Thoracic aorta (tissue), 2 donors: ENCODE measurements at regions not wholly inside any gene's neighbourhood (a gene's known extent, or its start where the extent isn't known, plus 50 kb on each side); places are given as distances from the start of the nearest gene placed in this dataset.

ENCODE experiments used
- ATAC-seq: fragments of 150-250 bp; one replicate; pipeline ENCODE4 v1.8.0; 2017; ENCODE audit warnings: low read depth; ENCODE audit not compliant: insufficient number of reproducible peaks, low FRiP score
- DNase-seq: peaks from one replicate; pipeline ENCODE4 v3.0.0-alpha.2; 2020; ENCODE audit warnings: low spot score
- H3K27ac ChIP-seq, 2 donors: fragments of 200-600 bp; sonication (generic); 1 replicate in 1 of 2; 2 replicates in 1 of 2; pipeline ENCODE4 v1.5.1; 2016; ENCODE audit warnings: mild to moderate bottlenecking in 2 of 2, moderate library complexity in 2 of 2
- H3K27me3 ChIP-seq: fragments of 200-600 bp; sonication (generic); replicated peaks from 2 replicates; pipeline ENCODE4 v1.6.0; 2016; ENCODE audit warnings: mild to moderate bottlenecking; ENCODE audit not compliant: insufficient read depth
- H3K36me3 ChIP-seq: fragments of 200-600 bp; sonication (generic); one replicate; pipeline ENCODE4 v1.5.1; 2016
- H3K4me1 ChIP-seq, 2 donors: fragments of 200-600 bp; sonication (generic); 1 replicate in 1 of 2; 2 replicates in 1 of 2; pipeline versions ENCODE4 v1.5.1 to v1.6.0; 2016; ENCODE audit warnings: low read depth in 2 of 2, mild to moderate bottlenecking in 1 of 2; ENCODE audit not compliant: control insufficient read depth in 1 of 2
- H3K4me3 ChIP-seq: fragments of 200-600 bp; sonication (generic); 2 replicates; pipeline ENCODE4 v1.5.1; 2016; ENCODE audit warnings: mild to moderate bottlenecking
- H3K9me3 ChIP-seq: fragments of 200-600 bp; sonication (generic); 2 replicates; pipeline ENCODE4 v1.5.1; 2016
- TF ChIP-seq, protein P1 (sequence below): fragments of 200-600 bp; sonication (generic); IDR thresholded peaks from one replicate; pipeline ENCODE4 v1.5.1; 2019; ENCODE audit warnings: antibody characterized with exemption

- Histone ChIP-seq H3K9me3 (no peaks in the 10 kb centered on the region), H3K36me3 (no peaks in the 10 kb centered on the region), H3K4me1 (no peaks in the 10 kb centered on the region), H3K4me3 (no peak overlapping the region), H3K27ac (no peak overlapping the region), H3K27me3 (no peaks in the 10 kb centered on the region)
- DNase-seq (no peak), ATAC-seq (no peak)
- TF ChIP-seq, protein P1, sequence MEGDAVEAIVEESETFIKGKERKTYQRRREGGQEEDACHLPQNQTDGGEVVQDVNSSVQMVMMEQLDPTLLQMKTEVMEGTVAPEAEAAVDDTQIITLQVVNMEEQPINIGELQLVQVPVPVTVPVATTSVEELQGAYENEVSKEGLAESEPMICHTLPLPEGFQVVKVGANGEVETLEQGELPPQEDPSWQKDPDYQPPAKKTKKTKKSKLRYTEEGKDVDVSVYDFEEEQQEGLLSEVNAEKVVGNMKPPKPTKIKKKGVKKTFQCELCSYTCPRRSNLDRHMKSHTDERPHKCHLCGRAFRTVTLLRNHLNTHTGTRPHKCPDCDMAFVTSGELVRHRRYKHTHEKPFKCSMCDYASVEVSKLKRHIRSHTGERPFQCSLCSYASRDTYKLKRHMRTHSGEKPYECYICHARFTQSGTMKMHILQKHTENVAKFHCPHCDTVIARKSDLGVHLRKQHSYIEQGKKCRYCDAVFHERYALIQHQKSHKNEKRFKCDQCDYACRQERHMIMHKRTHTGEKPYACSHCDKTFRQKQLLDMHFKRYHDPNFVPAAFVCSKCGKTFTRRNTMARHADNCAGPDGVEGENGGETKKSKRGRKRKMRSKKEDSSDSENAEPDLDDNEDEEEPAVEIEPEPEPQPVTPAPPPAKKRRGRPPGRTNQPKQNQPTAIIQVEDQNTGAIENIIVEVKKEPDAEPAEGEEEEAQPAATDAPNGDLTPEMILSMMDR: no peak
These were observed 155.0 kb downstream of the MSL3 start for GRCh38 chrX:11913001-11913400.

GRCh38 chrX:11929476-11929875 is 171.4 kb downstream of the MSL3 start:
- no peaks in the 10 kb centered on the region for H3K36me3 ChIP-seq
- TF ChIP-seq, protein P1: no peak
- H3K4me3 ChIP-seq: no peak overlapping the region
- no peak overlapping the region for H3K27ac ChIP-seq
- DNase-seq: no peak
- no peaks in the 10 kb centered on the region for H3K27me3 ChIP-seq
- H3K4me1 ChIP-seq: no peaks in the 10 kb centered on the region
- ATAC-seq: no peak
- no peaks in the 10 kb centered on the region for H3K9me3 ChIP-seq

- DNase-seq (no peak), ATAC-seq (no peak)
- Histone ChIP-seq H3K4me3 (no peak overlapping the region), H3K27ac (no peak overlapping the region), H3K4me1 (no peaks in the 10 kb centered on the region), H3K36me3 (no peaks in the 10 kb centered on the region), H3K9me3 (no peaks in the 10 kb centered on the region), H3K27me3 (no peaks in the 10 kb centered on the region)
- TF ChIP-seq, protein P1: no peak
These were observed 174.4 kb downstream of the MSL3 start for GRCh38 chrX:11932423-11932822.

GRCh38 chrX:11934089-11934488 is 176.1 kb downstream of the MSL3 start:
- DNase-seq: no peak
- Histone ChIP-seq H3K36me3 (no peaks in the 10 kb centered on the region), H3K4me3 (no peak overlapping the region), H3K27ac (no peak overlapping the region), H3K9me3 (no peaks in the 10 kb centered on the region), H3K27me3 (no peaks in the 10 kb centered on the region), H3K4me1 (no peaks in the 10 kb centered on the region)
- TF ChIP-seq, protein P1: no peak
- ATAC-seq: no peak

DNA sequence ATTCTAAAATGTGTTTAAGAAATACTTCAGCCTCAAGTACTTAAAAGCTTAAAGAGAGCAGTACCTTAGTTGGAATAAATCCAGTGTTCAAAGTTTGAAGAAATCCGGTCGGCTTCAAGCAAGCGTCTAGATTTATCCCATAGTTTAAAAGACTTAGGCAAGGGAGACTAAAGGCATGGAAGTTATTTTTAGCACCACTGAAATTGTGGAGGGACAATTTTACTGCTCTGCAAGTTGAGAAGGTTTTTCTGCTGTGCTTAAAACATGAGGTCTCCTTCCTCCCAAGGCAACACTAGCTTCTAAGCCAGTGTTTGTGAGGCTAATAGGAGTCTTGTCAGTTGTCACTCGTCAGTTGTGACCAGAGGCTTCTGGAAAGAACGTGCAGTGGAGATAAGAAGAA is 183.5 kb downstream of the MSL3 start:
- DNase-seq (no peak), ATAC-seq (no peak)
- no peaks in the 10 kb centered on the region for H3K4me1 ChIP-seq
- no peak overlapping the region for H3K4me3 ChIP-seq
- H3K36me3 ChIP-seq: no peaks in the 10 kb centered on the region
- H3K27me3 ChIP-seq: no peaks in the 10 kb centered on the region
- TF ChIP-seq, protein P1: no peak
- no peaks in the 10 kb centered on the region for H3K9me3 ChIP-seq
- no peak overlapping the region for H3K27ac ChIP-seq
